ENCODE measurements at regions not wholly inside any gene's neighbourhood (a gene's known extent, or its start where the extent isn't known, plus 50 kb on each side); places are given as distances from the start of the nearest gene placed in this dataset.

GRCh38 chr14:98288825-98289224 is 983.2 kb downstream of the BCL11B start:
- no peak for TF ChIP-seq Cebpa-rat (IDR thresholded peaks at IDR 0.05)
- no peaks in the 10 kb centered on the region for H3K36me3 ChIP-seq
- H3K4me1 ChIP-seq: no peaks in the 10 kb centered on the region
- no peak overlapping the region for H3K27ac ChIP-seq
- no peak overlapping the region for H3K4me3 ChIP-seq
- no peaks in the 10 kb centered on the region for H3K27me3 ChIP-seq
- H3K9ac ChIP-seq: no peak overlapping the region
- no peak overlapping the region for H3K4me2 ChIP-seq
- no peaks in the 10 kb centered on the region for H3K9me3 ChIP-seq (replicated peaks in 1 of 11)
- no peaks in the 10 kb centered on the region for H4K20me1 ChIP-seq

DNA sequence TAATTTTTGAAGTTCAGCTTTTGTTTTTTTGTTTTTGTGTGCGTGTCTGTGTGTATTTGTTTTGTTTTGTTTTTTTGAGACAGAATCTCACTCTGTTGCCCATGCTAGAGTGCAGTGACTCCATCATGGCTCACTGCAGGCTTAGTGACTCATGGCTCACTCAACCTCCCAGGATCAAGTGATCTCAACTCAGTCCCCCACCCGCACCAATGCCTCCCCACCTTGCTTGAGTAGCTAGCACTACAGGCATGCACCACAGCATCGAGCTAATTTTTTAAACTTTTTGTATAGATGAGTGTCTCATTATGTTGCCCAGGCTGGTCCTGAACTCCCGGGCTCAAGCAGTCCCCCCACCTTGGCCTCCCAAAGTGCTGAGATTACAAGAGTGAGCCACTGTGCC is 981.4 kb downstream of the BCL11B start:
- Histone ChIP-seq H3K9ac (no peak overlapping the region), H4K20me1 (no peaks in the 10 kb centered on the region), H3K36me3 (no peaks in the 10 kb centered on the region), H3K27me3 (no peaks in the 10 kb centered on the region), H3K9me3 (replicated peaks in 1 of 11) (no peaks in the 10 kb centered on the region), H3K4me3 (no peak overlapping the region), H3K27ac (no peak overlapping the region), H3K4me1 (no peaks in the 10 kb centered on the region), H3K4me2 (no peak overlapping the region)
- TF ChIP-seq Cebpa-rat (IDR thresholded peaks at IDR 0.05): no peak

- Histone ChIP-seq H3K36me3 (no peaks in the 10 kb centered on the region), H3K27me3 (no peaks in the 10 kb centered on the region), H3K4me2 (no peak overlapping the region), H3K4me3 (no peak overlapping the region), H3K4me1 (no peaks in the 10 kb centered on the region), H3K27ac (no peak overlapping the region), H4K20me1 (no peaks in the 10 kb centered on the region), H3K9me3 (replicated peaks in 1 of 11) (no peaks in the 10 kb centered on the region), H3K9ac (no peak overlapping the region)
- no peak for TF ChIP-seq Cebpa-rat (IDR thresholded peaks at IDR 0.05)
These were observed 979.8 kb downstream of the BCL11B start for GRCh38 chr14:98292191-98292590.

GRCh38 chr14:98293576-98293975 is 978.4 kb downstream of the BCL11B start:
- H3K9me3 ChIP-seq (replicated peaks in 1 of 11): no peaks in the 10 kb centered on the region
- H3K4me2 ChIP-seq: no peak overlapping the region
- H4K20me1 ChIP-seq: no peaks in the 10 kb centered on the region
- H3K9ac ChIP-seq: no peak overlapping the region
- TF ChIP-seq Cebpa-rat (IDR thresholded peaks at IDR 0.05): no peak
- no peaks in the 10 kb centered on the region for H3K4me1 ChIP-seq
- H3K27me3 ChIP-seq: no peaks in the 10 kb centered on the region
- H3K4me3 ChIP-seq: no peak overlapping the region
- H3K27ac ChIP-seq: no peak overlapping the region
- H3K36me3 ChIP-seq: no peaks in the 10 kb centered on the region

- H3K4me1 ChIP-seq: no peaks in the 10 kb centered on the region
- TF ChIP-seq Cebpa-rat (IDR thresholded peaks at IDR 0.05): no peak
- no peak overlapping the region for H3K9ac ChIP-seq
- H4K20me1 ChIP-seq: no peaks in the 10 kb centered on the region
- no peaks in the 10 kb centered on the region for H3K9me3 ChIP-seq (replicated peaks in 1 of 11)
- no peaks in the 10 kb centered on the region for H3K36me3 ChIP-seq
- no peak overlapping the region for H3K27ac ChIP-seq
- no peak overlapping the region for H3K4me2 ChIP-seq
- H3K27me3 ChIP-seq: no peaks in the 10 kb centered on the region
- no peak overlapping the region for H3K4me3 ChIP-seq
These were observed 975.1 kb downstream of the BCL11B start for GRCh38 chr14:98296895-98297294.

- TF ChIP-seq Cebpa-rat (IDR thresholded peaks at IDR 0.05): no peak
- Histone ChIP-seq H3K4me3 (no peak overlapping the region), H3K9ac (no peak overlapping the region), H3K9me3 (replicated peaks in 1 of 11) (no peaks in the 10 kb centered on the region), H3K4me1 (no peaks in the 10 kb centered on the region), H3K27me3 (no peaks in the 10 kb centered on the region), H4K20me1 (no peaks in the 10 kb centered on the region), H3K4me2 (no peak overlapping the region), H3K27ac (no peak overlapping the region), H3K36me3 (no peaks in the 10 kb centered on the region)
These were observed 974.4 kb downstream of the BCL11B start for GRCh38 chr14:98297567-98297966.

DNA sequence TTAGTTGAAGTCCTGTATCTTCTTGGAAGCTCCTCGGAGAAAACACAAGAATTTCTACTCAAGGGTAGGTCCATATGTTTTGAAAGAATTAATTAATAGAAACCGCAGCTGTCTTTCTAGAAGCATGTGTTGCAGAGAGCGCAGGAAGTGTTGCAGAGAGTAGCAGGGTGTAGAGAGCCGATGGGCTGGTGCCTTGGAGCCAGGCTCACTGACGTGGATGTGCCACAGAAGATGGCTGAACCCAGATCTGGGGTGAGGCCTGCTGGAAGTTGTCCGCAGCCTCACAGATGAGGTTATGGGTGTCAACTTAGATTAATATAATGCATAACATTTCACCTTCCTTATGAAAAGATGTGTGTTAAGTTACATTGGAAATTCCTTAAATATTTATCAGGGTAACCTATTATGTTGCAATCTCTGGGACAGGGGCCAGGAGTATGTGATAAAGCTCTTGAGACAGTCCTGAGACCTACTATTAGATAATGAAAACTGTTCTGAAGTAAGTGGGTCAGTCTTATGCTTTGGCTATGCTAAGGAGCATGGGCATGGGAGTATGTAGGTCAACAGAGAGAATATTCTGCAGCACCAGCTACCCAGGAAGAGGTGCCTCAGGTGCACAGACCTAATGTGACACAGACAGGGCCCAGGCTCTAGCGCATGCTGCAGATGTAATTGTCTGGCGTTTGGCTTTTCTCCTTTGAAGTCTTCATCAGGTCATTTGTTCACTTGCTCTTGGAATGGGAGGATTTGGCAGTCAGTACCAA is 973.3 kb downstream of the BCL11B start:
- H3K36me3 ChIP-seq: no peaks in the 10 kb centered on the region
- no peak overlapping the region for H3K9ac ChIP-seq
- no peaks in the 10 kb centered on the region for H3K9me3 ChIP-seq (replicated peaks in 1 of 11)
- no peaks in the 10 kb centered on the region for H4K20me1 ChIP-seq
- TF ChIP-seq Cebpa-rat (IDR thresholded peaks at IDR 0.05): no peak
- no peaks in the 10 kb centered on the region for H3K27me3 ChIP-seq
- no peaks in the 10 kb centered on the region for H3K4me1 ChIP-seq
- no peak overlapping the region for H3K27ac ChIP-seq
- no peak overlapping the region for H3K4me3 ChIP-seq
- H3K4me2 ChIP-seq: no peak overlapping the region

DNA sequence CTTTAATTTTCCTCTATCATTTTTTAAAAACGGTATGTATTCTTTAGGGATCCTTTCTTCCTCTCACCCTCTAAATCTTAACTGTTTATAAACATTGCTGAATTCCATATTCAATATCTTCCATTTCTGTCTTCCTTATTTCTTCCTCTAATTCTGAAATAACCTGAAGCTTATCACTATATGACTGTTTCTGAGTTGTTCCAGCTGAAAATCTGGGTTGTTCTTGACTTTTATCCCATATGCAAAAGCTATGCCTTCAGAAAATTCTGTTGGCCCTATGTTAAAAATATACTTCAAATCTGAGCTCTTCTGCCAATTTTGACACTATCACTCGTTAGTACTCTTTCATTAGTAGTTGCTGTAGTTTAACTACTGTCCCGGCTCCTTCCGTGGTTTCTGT is 970.3 kb downstream of the BCL11B start:
- H3K9ac ChIP-seq: no peak overlapping the region
- peaks cover 0 to 5% (median 0%) of the 10 kb centered on the region in 11 experiments; a peak in 3 of 22 replicates for H3K9me3 ChIP-seq (replicated peaks in 1 of 11)
- H3K4me1 ChIP-seq: no peaks in the 10 kb centered on the region
- no peaks in the 10 kb centered on the region for H3K36me3 ChIP-seq
- TF ChIP-seq Cebpa-rat (IDR thresholded peaks at IDR 0.05): no peak
- no peak overlapping the region for H3K4me2 ChIP-seq
- no peaks in the 10 kb centered on the region for H4K20me1 ChIP-seq
- no peak overlapping the region for H3K4me3 ChIP-seq
- no peaks in the 10 kb centered on the region for H3K27me3 ChIP-seq
- H3K27ac ChIP-seq: no peak overlapping the region

DNA sequence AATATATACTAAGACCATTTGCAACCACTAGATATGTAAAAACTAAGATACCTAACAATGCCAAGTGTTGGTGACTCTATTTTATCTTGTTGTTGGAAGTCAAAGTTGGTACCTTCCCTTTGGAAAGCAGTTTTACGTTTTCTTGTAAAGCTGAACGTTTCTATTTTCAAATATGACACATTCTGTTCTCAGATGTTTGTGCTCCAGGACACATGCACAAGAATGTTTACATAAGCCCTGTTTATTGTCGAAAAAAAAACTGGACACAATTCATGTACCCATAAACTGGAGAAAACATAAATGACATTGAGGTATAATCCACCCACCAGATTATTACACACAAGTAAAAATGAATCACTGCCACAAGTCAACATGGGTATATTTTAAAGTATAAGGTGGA is 967.4 kb downstream of the BCL11B start:
- no peak overlapping the region for H3K27ac ChIP-seq
- no peaks in the 10 kb centered on the region for H3K36me3 ChIP-seq
- no peak overlapping the region for H3K9ac ChIP-seq
- H4K20me1 ChIP-seq: no peaks in the 10 kb centered on the region
- no peak overlapping the region for H3K4me3 ChIP-seq
- no peaks in the 10 kb centered on the region for H3K4me1 ChIP-seq
- H3K4me2 ChIP-seq: no peak overlapping the region
- no peaks in the 10 kb centered on the region for H3K27me3 ChIP-seq
- H3K9me3 ChIP-seq (replicated peaks in 1 of 11): peaks cover 0 to 5% (median 0%) of the 10 kb centered on the region in 11 experiments; a peak in 3 of 22 replicates
- no peak for TF ChIP-seq Cebpa-rat (IDR thresholded peaks at IDR 0.05)

DNA sequence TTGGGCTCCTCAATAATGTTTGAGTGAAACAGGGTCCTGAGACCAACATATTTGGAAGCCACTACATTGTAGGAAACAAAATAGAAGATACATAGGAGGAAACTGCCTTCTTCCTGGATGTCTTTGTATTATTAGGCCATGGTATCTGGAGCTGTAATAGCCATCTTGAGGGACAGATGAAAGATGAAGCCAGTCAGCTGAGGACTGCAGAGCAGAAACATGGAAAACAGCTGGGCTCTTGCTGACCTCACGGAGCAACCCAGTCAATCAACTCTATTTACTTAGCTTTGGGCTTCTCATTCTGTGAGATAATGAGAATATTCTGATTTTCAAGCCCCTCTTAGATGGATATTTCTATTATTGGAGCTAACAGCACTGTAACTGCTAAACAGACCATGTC is 962.4 kb downstream of the BCL11B start:
- Histone ChIP-seq H3K27me3 (no peaks in the 10 kb centered on the region), H3K4me1 (no peaks in the 10 kb centered on the region), H3K9ac (no peak overlapping the region), H3K9me3 (replicated peaks in 1 of 11) (peaks cover 0 to 5% (median 0%) of the 10 kb centered on the region in 11 experiments; a peak in 3 of 22 replicates), H3K4me3 (no peak overlapping the region), H3K36me3 (no peaks in the 10 kb centered on the region), H3K4me2 (no peak overlapping the region), H3K27ac (no peak overlapping the region), H4K20me1 (no peaks in the 10 kb centered on the region)
- TF ChIP-seq Cebpa-rat (IDR thresholded peaks at IDR 0.05): no peak

Measured in BLaER1 treated with 17β-estradiol and CSF1 and Interleukin-3, amounts not matched to agents 10 nM and 100 nM (cell line).